WERI-Rb-1 (cell line): ENCODE measurements at regions not wholly inside any gene's neighbourhood (a gene's known extent, or its start where the extent isn't known, plus 50 kb on each side); places are given as distances from the start of the nearest gene placed in this dataset.

Experiments
- DNase-seq: peaks from one replicate; pipeline ENCODE4 v3.0.0-alpha.2; 2020
- H3K27ac ChIP-seq: fragments of 250-450 bp; sonication (Bioruptor Pico); 2 replicates; pipeline ENCODE4 v1.5.1; 2020; ENCODE audit warnings: mild to moderate bottlenecking, moderate library complexity
- H3K27me3 ChIP-seq: fragments of 250-450 bp; sonication (Bioruptor Pico); 2 replicates; pipeline ENCODE4 v1.5.1; 2021; ENCODE audit warnings: mild to moderate bottlenecking, low read depth, moderate library complexity; ENCODE audit not compliant: insufficient read depth, severe bottlenecking
- H3K36me3 ChIP-seq: fragments of 250-450 bp; sonication (Bioruptor Pico); 2 replicates; pipeline ENCODE4 v1.5.1; 2020; ENCODE audit warnings: mild to moderate bottlenecking, moderate library complexity
- H3K4me3 ChIP-seq: 2 replicates; pipeline ENCODE4 v1.5.1; 2011; ENCODE audit warnings: low read depth, mild to moderate bottlenecking, control low read depth, low read length
- H3K9me3 ChIP-seq: fragments of 250-450 bp; sonication (Bioruptor Pico); 2 replicates; pipeline ENCODE4 v1.5.1; 2021; ENCODE audit warnings: mild to moderate bottlenecking, moderate library complexity; ENCODE audit not compliant: severe bottlenecking
- TF ChIP-seq, protein P1 (sequence below): IDR thresholded peaks from 2 replicates; pipeline ENCODE4 v1.5.1; 2011; ENCODE audit warnings: low read depth, mild to moderate bottlenecking, control low read depth, inconsistent platforms, low read length

DNA sequence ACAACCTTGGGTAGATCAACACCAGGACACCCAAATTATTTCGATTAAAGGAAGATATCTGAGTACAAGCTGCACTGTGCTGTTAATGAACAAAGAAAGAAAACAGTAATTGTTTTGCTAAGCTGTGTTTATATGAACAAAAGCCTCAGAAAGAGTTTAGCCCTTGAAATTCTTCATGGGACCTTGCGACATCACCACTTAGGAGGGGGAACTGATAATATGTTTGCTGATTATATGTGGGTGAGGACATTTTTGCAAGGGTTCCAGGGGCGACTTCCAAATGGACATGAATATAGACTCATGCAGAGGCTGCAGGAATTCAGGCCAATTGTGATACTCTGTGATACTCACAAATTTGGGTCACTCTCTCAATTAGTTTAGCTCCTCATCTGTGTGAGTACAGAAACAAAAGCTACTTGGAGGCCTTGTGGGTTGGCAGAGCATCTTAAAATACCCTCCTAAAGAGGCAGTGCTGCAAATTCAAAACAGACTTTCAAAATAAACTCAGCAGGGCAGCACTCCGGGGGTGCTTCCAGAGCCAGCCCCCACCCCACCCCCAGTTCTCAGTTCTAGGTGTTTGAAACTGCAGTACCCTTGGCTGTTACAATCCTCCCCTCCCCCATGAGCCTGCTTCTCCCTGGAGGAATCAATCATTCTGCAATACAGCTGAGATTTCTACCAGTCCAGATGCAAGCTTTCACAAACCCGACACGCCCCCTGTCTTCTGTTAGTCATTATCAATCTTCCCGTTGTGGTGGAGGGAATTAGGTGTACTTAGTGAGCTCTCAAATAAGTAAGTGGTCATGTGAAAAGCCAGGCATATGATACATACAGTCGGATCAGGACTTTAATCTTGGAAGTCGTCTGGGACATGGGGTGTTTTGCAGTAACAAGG is 97.0 kb upstream of the MBNL2 start:
- DNase-seq: peak; percentile 97
- Histone ChIP-seq H3K27me3 (no peaks in the 10 kb centered on the region), H3K9me3 (no peaks in the 10 kb centered on the region), H3K4me3 (peak overlapping the region; percentile 24), H3K36me3 (no peaks in the 10 kb centered on the region), H3K27ac (peak overlapping the region; percentile 48)
- TF ChIP-seq, protein P1, sequence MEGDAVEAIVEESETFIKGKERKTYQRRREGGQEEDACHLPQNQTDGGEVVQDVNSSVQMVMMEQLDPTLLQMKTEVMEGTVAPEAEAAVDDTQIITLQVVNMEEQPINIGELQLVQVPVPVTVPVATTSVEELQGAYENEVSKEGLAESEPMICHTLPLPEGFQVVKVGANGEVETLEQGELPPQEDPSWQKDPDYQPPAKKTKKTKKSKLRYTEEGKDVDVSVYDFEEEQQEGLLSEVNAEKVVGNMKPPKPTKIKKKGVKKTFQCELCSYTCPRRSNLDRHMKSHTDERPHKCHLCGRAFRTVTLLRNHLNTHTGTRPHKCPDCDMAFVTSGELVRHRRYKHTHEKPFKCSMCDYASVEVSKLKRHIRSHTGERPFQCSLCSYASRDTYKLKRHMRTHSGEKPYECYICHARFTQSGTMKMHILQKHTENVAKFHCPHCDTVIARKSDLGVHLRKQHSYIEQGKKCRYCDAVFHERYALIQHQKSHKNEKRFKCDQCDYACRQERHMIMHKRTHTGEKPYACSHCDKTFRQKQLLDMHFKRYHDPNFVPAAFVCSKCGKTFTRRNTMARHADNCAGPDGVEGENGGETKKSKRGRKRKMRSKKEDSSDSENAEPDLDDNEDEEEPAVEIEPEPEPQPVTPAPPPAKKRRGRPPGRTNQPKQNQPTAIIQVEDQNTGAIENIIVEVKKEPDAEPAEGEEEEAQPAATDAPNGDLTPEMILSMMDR: 0 out of 2 replicates have a peak, but pooled peaks have one; percentile 5

DNA sequence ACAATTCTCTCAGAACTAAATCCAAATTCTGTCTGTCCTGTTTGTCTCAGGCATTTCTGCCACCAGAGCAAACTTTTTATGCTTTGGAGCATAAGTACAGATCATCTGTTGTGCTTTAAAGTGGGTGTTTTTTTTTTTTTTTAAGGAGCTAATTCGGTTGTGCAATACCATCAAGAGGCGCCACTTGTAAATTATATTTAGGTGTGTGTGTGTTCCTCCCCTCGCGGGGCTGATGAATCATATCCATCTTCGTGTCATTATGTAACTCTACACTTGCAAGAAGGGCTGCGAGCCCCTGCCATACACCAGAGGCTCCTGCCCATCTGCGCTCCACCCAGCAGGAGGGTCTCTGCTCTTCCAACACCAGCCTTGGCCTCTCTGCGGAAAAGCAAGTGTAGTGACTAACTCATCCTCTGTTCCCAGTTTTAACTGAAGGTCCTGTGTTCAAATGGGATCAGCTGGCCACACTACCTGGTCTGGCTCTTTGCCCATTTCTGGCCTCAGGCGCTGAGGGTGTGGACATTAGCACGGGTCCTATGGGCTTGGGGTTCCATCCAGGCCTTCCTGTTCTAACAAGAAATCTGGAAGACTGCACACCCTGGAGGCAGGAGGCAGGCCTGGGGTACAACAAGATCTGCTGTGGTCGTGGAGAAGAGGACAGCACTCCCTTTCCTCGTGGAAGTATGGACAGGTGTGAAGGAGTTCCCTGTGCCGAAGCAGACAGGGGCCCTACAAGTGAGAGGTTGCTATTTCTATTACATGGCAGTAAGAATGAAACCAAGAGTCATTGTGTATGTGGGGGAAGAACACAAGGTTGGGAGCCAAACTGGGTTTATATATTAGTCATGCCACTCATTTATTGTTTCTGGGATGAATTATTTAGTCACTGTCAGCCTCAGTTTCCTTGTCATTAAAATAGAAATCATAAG is 96.1 kb upstream of the MBNL2 start:
- H3K9me3 ChIP-seq: no peaks in the 10 kb centered on the region
- peak; percentile 48 for DNase-seq
- TF ChIP-seq, protein P1: no peak
- peak overlapping the region; percentile 24 for H3K4me3 ChIP-seq
- no peaks in the 10 kb centered on the region for H3K27me3 ChIP-seq
- H3K36me3 ChIP-seq: no peaks in the 10 kb centered on the region
- peak overlapping the region; percentile 48 for H3K27ac ChIP-seq

DNA sequence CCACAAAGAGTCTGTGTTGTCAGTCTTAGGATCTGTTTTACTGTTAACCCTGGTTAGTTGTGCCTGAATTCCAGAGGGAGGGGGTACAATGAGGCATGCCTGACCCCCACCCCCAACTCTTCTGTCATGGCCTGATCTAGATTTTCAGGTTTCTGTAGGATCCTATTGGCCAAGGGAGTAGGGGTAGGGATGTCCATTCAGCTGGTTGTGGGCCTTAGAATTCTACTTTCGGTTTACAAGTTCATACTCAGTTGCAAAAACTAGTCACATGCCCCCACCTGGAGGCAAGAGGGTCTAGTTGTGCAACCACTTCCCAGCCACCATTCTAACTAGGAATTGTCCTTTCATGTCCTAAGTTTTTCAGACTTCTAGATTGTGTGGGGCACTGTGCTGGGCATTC is 94.3 kb upstream of the MBNL2 start:
- TF ChIP-seq, protein P1: no peak

DNA sequence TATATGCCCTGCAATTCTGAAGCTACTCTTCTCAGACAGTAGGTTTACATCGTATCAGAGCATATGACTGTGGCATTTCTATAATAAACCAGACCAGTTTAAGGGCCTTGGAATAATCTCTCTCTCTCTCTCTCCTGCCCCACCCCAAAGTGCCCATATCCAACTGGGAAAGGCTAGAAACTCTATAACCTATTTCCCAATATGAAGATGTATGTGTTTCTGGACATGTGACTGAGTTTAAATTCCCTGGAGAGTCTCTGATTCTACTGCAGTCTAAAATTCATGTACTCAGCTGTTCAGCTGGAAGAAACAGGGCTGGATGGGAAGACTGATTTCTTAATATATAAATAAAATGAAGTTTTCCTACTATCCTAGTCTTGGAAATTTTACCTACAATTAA is 91.9 kb upstream of the MBNL2 start:
- Histone ChIP-seq H3K9me3 (no peaks in the 10 kb centered on the region), H3K27me3 (no peaks in the 10 kb centered on the region), H3K36me3 (no peaks in the 10 kb centered on the region), H3K4me3 (no peak overlapping the region), H3K27ac (no peak overlapping the region)
- TF ChIP-seq, protein P1: no peak
- DNase-seq: no peak

More for the DNA sequence above, 94.3 kb upstream of the MBNL2 start:
- H3K36me3 ChIP-seq: no peaks in the 10 kb centered on the region
- no peak overlapping the region for H3K27ac ChIP-seq
- no peaks in the 10 kb centered on the region for H3K9me3 ChIP-seq
- DNase-seq: no peak
- H3K27me3 ChIP-seq: no peaks in the 10 kb centered on the region
- no peak overlapping the region for H3K4me3 ChIP-seq

DNA sequence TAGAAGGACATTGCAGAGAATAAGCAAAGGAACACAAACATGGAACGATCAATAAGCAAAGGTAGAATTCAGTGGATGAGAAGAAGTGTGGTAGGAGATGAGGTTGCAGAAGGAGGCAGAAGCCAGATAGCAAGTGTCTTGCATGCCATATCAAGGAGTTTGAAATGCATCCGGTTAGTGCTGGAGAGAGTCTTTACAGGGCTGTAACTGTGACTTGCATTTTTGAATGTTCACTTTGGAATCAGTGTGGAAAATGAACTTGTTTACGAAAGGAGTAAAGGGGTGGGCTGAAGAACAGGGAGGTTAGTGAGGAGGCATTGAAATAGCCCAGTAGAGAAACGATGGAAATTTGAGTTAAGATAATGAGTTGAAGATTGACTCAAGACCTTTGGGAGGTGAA is 90.7 kb upstream of the MBNL2 start:
- H3K36me3 ChIP-seq: no peaks in the 10 kb centered on the region
- H3K4me3 ChIP-seq: no peak overlapping the region
- TF ChIP-seq, protein P1: no peak
- H3K9me3 ChIP-seq: no peaks in the 10 kb centered on the region
- no peaks in the 10 kb centered on the region for H3K27me3 ChIP-seq
- no peak overlapping the region for H3K27ac ChIP-seq
- no peak for DNase-seq
